AG09309 (cell line): ENCODE measurements at regions not wholly inside any gene's neighbourhood (a gene's known extent, or its start where the extent isn't known, plus 50 kb on each side); places are given as distances from the start of the nearest gene placed in this dataset.

Source experiments
- DNase-seq: peaks from one replicate; pipeline ENCODE4 v3.0.0-alpha.2; 2010; ENCODE audit warnings: low read depth
- H3K4me3 ChIP-seq: 2 replicates; pipeline ENCODE4 v1.5.1; 2011; ENCODE audit warnings: mild to moderate bottlenecking, low read depth, low read length, moderate library complexity; ENCODE audit not compliant: control insufficient read depth
- TF ChIP-seq, protein P1 (sequence below): IDR thresholded peaks from 2 replicates; pipeline ENCODE4 v1.5.1; 2011; ENCODE audit warnings: mild to moderate bottlenecking, low read depth, low read length, inconsistent platforms; ENCODE audit not compliant: insufficient read depth, control insufficient read depth; ENCODE audit errors: missing control alignments

DNA sequence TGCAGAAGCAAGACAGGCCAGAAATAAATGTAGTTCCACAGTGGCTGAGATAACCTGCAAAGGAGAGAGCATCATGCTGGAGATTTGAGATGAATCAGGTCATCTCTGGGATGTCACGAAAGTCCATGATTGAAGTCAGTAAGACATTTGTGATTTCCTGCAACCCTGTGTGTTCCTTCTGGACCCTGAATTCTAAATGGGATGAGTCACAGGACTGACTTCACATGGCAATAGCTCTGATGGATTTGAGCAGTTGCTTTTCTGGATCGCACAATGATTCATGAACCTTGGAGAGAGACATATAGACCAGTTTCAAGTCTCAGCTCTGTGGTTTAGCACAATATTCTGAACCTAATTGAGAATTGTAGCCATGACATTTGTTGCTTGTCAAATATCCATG, 102.9 kb downstream of the TSN start:
- DNase-seq: no peak
- TF ChIP-seq, protein P1, sequence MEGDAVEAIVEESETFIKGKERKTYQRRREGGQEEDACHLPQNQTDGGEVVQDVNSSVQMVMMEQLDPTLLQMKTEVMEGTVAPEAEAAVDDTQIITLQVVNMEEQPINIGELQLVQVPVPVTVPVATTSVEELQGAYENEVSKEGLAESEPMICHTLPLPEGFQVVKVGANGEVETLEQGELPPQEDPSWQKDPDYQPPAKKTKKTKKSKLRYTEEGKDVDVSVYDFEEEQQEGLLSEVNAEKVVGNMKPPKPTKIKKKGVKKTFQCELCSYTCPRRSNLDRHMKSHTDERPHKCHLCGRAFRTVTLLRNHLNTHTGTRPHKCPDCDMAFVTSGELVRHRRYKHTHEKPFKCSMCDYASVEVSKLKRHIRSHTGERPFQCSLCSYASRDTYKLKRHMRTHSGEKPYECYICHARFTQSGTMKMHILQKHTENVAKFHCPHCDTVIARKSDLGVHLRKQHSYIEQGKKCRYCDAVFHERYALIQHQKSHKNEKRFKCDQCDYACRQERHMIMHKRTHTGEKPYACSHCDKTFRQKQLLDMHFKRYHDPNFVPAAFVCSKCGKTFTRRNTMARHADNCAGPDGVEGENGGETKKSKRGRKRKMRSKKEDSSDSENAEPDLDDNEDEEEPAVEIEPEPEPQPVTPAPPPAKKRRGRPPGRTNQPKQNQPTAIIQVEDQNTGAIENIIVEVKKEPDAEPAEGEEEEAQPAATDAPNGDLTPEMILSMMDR: no peak
- no peak overlapping the region for H3K4me3 ChIP-seq

DNA sequence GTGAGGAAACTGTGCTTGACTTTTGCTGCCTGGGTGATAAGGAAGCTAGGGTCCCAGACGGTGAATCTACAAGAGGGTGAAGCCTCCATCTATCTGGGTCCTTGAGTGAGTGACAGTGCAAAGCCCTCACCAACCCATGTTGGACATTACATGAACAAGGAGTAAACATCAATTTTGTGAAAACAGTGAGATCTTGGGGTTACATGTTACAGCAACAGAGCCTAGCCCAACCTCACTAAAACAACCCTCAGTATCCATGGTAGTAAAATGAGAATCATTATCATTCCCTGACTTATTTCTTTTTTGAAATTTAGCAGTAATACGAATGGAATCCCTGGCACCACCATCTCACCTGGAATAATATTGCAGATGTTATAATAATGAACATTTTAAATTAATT, 103.4 kb downstream of the TSN start:
- TF ChIP-seq, protein P1: no peak
- H3K4me3 ChIP-seq: no peak overlapping the region
- DNase-seq: no peak

DNA sequence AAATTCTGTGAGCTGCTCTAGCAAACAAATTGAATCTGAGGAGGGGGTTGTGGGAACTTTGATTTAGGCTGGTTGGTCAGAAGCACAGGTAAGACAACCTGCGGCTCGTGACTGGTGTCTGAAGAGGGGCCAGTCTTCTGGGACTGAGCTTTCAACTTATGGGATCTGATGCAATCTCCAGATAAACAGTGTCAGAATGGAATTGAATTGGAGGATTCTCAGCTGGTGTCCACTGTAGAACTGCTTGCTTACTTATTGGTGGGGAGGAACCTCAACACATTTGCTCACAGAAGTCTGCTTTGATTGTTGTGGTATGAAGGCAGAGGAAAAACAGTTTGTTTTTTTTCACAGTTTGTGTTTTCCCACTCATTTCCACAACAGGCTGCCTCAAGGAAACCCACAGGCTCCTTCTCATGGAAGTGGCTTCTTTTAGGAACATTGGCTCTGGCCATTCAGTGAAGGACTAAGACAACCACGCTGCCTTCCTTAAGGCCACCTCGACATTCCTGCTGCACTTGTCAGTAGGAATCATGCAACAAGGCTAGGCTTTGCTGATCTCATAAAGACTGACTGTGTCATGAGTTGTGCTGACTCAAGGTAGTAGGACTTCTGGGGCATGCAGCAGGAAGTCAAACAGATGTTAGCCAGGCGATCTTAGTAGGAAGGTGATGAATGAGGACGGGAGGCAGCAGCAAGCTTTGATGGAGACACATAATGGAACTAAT, 104.7 kb downstream of the TSN start:
- no peak overlapping the region for H3K4me3 ChIP-seq
- TF ChIP-seq, protein P1: no peak
- peak; percentile 37 for DNase-seq

GRCh38 chr2:121860758-121861227, 105.3 kb downstream of the TSN start:
- H3K4me3 ChIP-seq: no peak overlapping the region
- TF ChIP-seq, protein P1: no peak
- DNase-seq: no peak

GRCh38 chr2:121862286-121862685, 106.8 kb downstream of the TSN start:
- H3K4me3 ChIP-seq: no peak overlapping the region
- TF ChIP-seq, protein P1: no peak
- no peak for DNase-seq

- DNase-seq: no peak
- TF ChIP-seq, protein P1: no peak
- no peak overlapping the region for H3K4me3 ChIP-seq
These were observed 110.5 kb downstream of the TSN start for GRCh38 chr2:121865914-121866313.
